K562 (cell line): ENCODE measurements at regions not wholly inside any gene's neighbourhood (a gene's known extent, or its start where the extent isn't known, plus 50 kb on each side); places are given as distances from the start of the nearest gene placed in this dataset.

Source experiments
- ATAC-seq: fragments of 200-7000 bp; cut with Tn5 transposase; 3 replicates; pipeline ENCODE4 v1.9.1; 2020; ENCODE audit warnings: moderate library complexity
- BruUV-seq: library from RNA; stranded (reverse); fragments of 400-500 nt; replicated peaks from 2 replicates; lab custom pipeline; 2021; lab: Mats Ljungman, UMichigan
- CTCF ChIA-PET: fragments of 300-600 bp; formaldehyde crosslinking; extraction: SDS; loops from one replicate; lab custom pipeline; 2021; ENCODE audit warnings: low intra/inter-chr PET ratio; lab: Yijun Ruan, JAX
- POLR2A ChIA-PET: fragments of 300-600, 350-650 bp; sonication (Branson Sonifier 250); formaldehyde crosslinking; extraction: SDS; loops from one replicate; lab custom pipeline; 2021; ENCODE audit warnings: antibody characterized with exemption, inconsistent platforms; lab: Yijun Ruan, JAX
- DNase-seq, 4 experiments: peaks; one replicate each; pipeline versions ENCODE4 v3.0.0 to v3.0.0-alpha.2; 2011 to 2018; ENCODE audit warnings: low spot score in 3 of 4, mixed read lengths in 3 of 4; ENCODE audit errors: extremely low read depth in 1 of 4
- FAIRE-seq: peaks from 2 replicates; lab custom pipeline; 2011; peaks lifted over from hg19 to GRCh38; lab: Jason Lieb, UNC
- H2AFZ ChIP-seq: 2 replicates; pipeline ENCODE4 v1.6.0; 2011; ENCODE audit warnings: low read depth, low read length, control low read depth, inconsistent platforms
- H3K27ac ChIP-seq: fragments of 200-600 bp; 3 replicates; pipeline ENCODE4 v1.8.0; 2011; ENCODE audit warnings: low read depth, mild to moderate bottlenecking, control low read depth, inconsistent platforms, low read length, moderate library complexity, mixed read lengths; ENCODE audit errors: extremely low read depth
- H3K27me3 ChIP-seq, 2 experiments: fragments of 300-600 bp in 1 of 2; 2 replicates in 1 of 2; 3 replicates in 1 of 2; pipeline versions ENCODE4 v1.6.0 to v1.8.0; 2011; ENCODE audit warnings: inconsistent platforms in 2 of 2, low read length in 2 of 2, mild to moderate bottlenecking in 1 of 2, mixed read lengths in 1 of 2, moderate library complexity in 1 of 2; ENCODE audit not compliant: control insufficient read depth in 2 of 2, insufficient read depth in 2 of 2
- H3K36me3 ChIP-seq: fragments of 300-600 bp; 3 replicates; pipeline ENCODE4 v1.8.0; 2011; ENCODE audit warnings: mild to moderate bottlenecking, low read length, inconsistent platforms; ENCODE audit not compliant: control insufficient read depth, insufficient read depth
- H3K4me1 ChIP-seq, 2 experiments: fragments of 200-600 bp in 1 of 2; replicated peaks in 1 of 2; 2 replicates in 1 of 2; 3 replicates in 1 of 2; pipeline versions ENCODE4 v1.5.1 to v1.8.0; 2011; ENCODE audit warnings: inconsistent platforms in 2 of 2, low read length in 2 of 2, mild to moderate bottlenecking in 1 of 2, mixed read lengths in 1 of 2, moderate library complexity in 1 of 2; ENCODE audit not compliant: control insufficient read depth in 2 of 2, insufficient read depth in 2 of 2
- H3K4me2 ChIP-seq: 2 replicates; pipeline ENCODE4 v1.6.1; 2011; ENCODE audit warnings: low read length, control low read depth, inconsistent platforms, mixed read lengths; ENCODE audit not compliant: insufficient read depth
- H3K4me3 ChIP-seq: fragments of 200-600 bp; sonication (generic), shearing (Covaris generic); 2 replicates; pipeline ENCODE4 v1.5.1; 2016; ENCODE audit warnings: control low read depth, inconsistent platforms
- H3K79me2 ChIP-seq: fragments of 200-600 bp; 3 replicates; pipeline ENCODE4 v1.8.0; 2011; ENCODE audit warnings: low read length, inconsistent platforms; ENCODE audit not compliant: control insufficient read depth, insufficient read depth
- H3K9ac ChIP-seq, 2 experiments: 2 replicates each; pipeline versions ENCODE4 v1.6.0 to v1.6.1; 2011; ENCODE audit warnings: low read depth in 2 of 2, low read length in 2 of 2, control low read depth in 1 of 2, inconsistent platforms in 1 of 2, mild to moderate bottlenecking in 1 of 2, mixed read lengths in 1 of 2; ENCODE audit not compliant: insufficient read depth in 1 of 2
- H3K9me1 ChIP-seq: one replicate; pipeline ENCODE4 v1.6.0; 2011; ENCODE audit warnings: inconsistent platforms, mild to moderate bottlenecking, low read length, moderate library complexity; ENCODE audit not compliant: control insufficient read depth, insufficient read depth
- H3K9me3 ChIP-seq: replicated peaks from 2 replicates; pipeline ENCODE4 v1.5.1; 2011; ENCODE audit warnings: low read depth, low read length, inconsistent platforms; ENCODE audit not compliant: control insufficient read depth, insufficient read depth
- H4K20me1 ChIP-seq: replicated peaks from 2 replicates; pipeline ENCODE4 v1.6.1; 2011; ENCODE audit warnings: low read length, inconsistent platforms, mixed read lengths; ENCODE audit not compliant: control insufficient read depth, insufficient read depth
- ATF1 ChIP-seq, 2 experiments: fragments of 450-650 bp in 1 of 2; IDR thresholded peaks; 2 replicates each; pipeline ENCODE4 v1.6.1; 2016; ENCODE audit warnings: missing compliant biosample characterization in 1 of 2, missing genetic modification characterization in 1 of 2
- E2F3 ChIP-seq: fragments of 250-450 bp; sonication (Bioruptor Pico); IDR thresholded peaks from 2 replicates; pipeline ENCODE4 v1.4.0; 2020; ENCODE audit warnings: mild to moderate bottlenecking
- KLF10 ChIP-seq: fragments of 250-450 bp; sonication (Bioruptor Pico); IDR thresholded peaks from 2 replicates; pipeline ENCODE4 v1.6.1; 2021; ENCODE audit warnings: matching md5 sums
- KLF13 ChIP-seq: fragments of 450-650 bp; IDR thresholded peaks from 2 replicates; pipeline ENCODE4 v1.6.1; 2016; ENCODE audit warnings: missing genetic modification characterization, low read depth, mild to moderate bottlenecking, missing compliant biosample characterization, moderate library complexity, borderline replicate concordance
- MAZ ChIP-seq, 2 experiments: fragments of 450-650 bp in 1 of 2; sonication (generic) in 1 of 2; formaldehyde crosslinking; IDR thresholded peaks in 1 of 2; conservative IDR thresholded peaks in 1 of 2; 2 replicates each; pipeline versions ENCODE4 v1.4.0 to v1.5.0; 2020; ENCODE audit warnings: mild to moderate bottlenecking in 1 of 2, missing genetic modification reagents in 1 of 2
- NBN ChIP-seq: fragments of 450-650 bp; IDR thresholded peaks from 2 replicates; pipeline ENCODE4 v1.6.1; 2016; ENCODE audit warnings: low read depth, mild to moderate bottlenecking
- SAP30 ChIP-seq: fragments of 200-600 bp; sonication (generic); IDR thresholded peaks from 2 replicates; pipeline ENCODE4 v1.6.1; 2012; ENCODE audit warnings: borderline replicate concordance, low read depth, mild to moderate bottlenecking, moderate library complexity, low read length, control low read depth, inconsistent platforms; ENCODE audit not compliant: insufficient read depth, poor library complexity, severe bottlenecking
- SMAD4 ChIP-seq: fragments of 250-450 bp; sonication (Bioruptor Pico); conservative IDR thresholded peaks from 2 replicates; pipeline ENCODE4 v1.8.0; 2021; ENCODE audit warnings: inconsistent platforms, mild to moderate bottlenecking, moderate library complexity
- ZFPM2 ChIP-seq: fragments of 250-450 bp; sonication (Bioruptor Pico); IDR thresholded peaks from 2 replicates; pipeline ENCODE4 v1.5.1; 2022; ENCODE audit warnings: mild to moderate bottlenecking
- ZFX ChIP-seq: sonication (generic); formaldehyde crosslinking; IDR thresholded peaks from 2 replicates; pipeline ENCODE4 v1.8.0; 2022; ENCODE audit warnings: mild to moderate bottlenecking, missing genetic modification reagents, moderate library complexity
- ZNF175 ChIP-seq: fragments of 200-800 bp; sonication (Bioruptor generic); IDR thresholded peaks from 2 replicates; pipeline ENCODE4 v1.6.1; 2016; ENCODE audit warnings: low read depth, mild to moderate bottlenecking, missing genetic modification characterization, missing compliant biosample characterization
- ZNF408 ChIP-seq: fragments of 250-450 bp; sonication (Bioruptor Pico); IDR thresholded peaks from 2 replicates; pipeline ENCODE4 v1.4.0; 2020; ENCODE audit warnings: low read depth, mild to moderate bottlenecking, moderate library complexity
- ZNF785 ChIP-seq: fragments of 250-450 bp; sonication (Bioruptor Pico); IDR thresholded peaks from 2 replicates; pipeline ENCODE4 v1.4.0; 2020; ENCODE audit warnings: mild to moderate bottlenecking
- WGBS: fragments of 100-300 bp; shearing (Covaris generic); methylation state at CpG from one replicate; pipeline ENCODE4 v1.1.6; 2016; ENCODE audit warnings: low coverage, mixed read lengths; ENCODE audit not compliant: insufficient coverage; ENCODE audit errors: missing lambda C conversion rate; 5-methylcytosine and 5-hydroxymethylcytosine counted together
- in situ Hi-C: fragments of 300-500 bp; cut with MboI; formaldehyde crosslinking; loops from 4 replicates; pipeline ENCODE4 v1.15.0; 2018; ENCODE audit warnings: inconsistent platforms, mixed read lengths
- intact Hi-C: fragments of 100-400 bp; cut with micrococcal nuclease; formaldehyde crosslinking; loops from 2 replicates; pipeline ENCODE4 v1.14.2; 2022
- TF ChIP-seq, protein P1 (sequence below): fragments of 450-650 bp; IDR thresholded peaks from 2 replicates; pipeline ENCODE4 v1.6.1; 2016
- TF ChIP-seq, protein P2 (sequence below): sonication (generic); formaldehyde crosslinking; IDR thresholded peaks from 2 replicates; pipeline ENCODE4 v1.8.1; 2023; ENCODE audit warnings: mild to moderate bottlenecking, missing genetic modification reagents
- TF ChIP-seq, protein P3 (sequence below), 2 experiments: fragments of 450-650 bp; IDR thresholded peaks; 2 replicates each; pipeline ENCODE4 v1.6.1; 2016

DNA sequence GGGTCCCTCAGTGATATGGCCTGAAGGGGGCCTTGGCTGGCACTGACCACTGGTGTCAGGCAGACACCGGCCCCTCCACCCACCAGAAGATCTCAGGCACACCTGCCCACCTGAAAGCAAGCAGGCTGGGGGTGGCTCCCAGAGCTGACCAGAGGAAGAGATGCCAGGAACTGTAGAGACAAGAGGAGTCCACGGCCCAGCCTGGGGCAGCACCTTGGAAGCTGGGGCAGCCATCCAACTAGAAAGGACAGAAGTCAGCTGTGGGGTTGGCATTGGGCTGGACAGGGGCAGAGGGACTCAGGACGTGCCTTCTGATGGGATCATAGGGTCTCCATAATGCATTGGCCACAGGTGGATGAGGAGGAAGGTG, 144.3 kb downstream of the ZNF248 start (continued):
- no peak for TF ChIP-seq ZNF785
- TF ChIP-seq, protein P1, sequence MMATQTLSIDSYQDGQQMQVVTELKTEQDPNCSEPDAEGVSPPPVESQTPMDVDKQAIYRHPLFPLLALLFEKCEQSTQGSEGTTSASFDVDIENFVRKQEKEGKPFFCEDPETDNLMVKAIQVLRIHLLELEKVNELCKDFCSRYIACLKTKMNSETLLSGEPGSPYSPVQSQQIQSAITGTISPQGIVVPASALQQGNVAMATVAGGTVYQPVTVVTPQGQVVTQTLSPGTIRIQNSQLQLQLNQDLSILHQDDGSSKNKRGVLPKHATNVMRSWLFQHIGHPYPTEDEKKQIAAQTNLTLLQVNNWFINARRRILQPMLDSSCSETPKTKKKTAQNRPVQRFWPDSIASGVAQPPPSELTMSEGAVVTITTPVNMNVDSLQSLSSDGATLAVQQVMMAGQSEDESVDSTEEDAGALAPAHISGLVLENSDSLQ: no peak
- TF ChIP-seq KLF13 (tag): no peak
- TF ChIP-seq SMAD4 (CRISPR knock-in tag): no peak
- no peak for TF ChIP-seq KLF10 (CRISPR knock-in tag)
- no peak for TF ChIP-seq ZNF408 (CRISPR knock-in tag)

DNA sequence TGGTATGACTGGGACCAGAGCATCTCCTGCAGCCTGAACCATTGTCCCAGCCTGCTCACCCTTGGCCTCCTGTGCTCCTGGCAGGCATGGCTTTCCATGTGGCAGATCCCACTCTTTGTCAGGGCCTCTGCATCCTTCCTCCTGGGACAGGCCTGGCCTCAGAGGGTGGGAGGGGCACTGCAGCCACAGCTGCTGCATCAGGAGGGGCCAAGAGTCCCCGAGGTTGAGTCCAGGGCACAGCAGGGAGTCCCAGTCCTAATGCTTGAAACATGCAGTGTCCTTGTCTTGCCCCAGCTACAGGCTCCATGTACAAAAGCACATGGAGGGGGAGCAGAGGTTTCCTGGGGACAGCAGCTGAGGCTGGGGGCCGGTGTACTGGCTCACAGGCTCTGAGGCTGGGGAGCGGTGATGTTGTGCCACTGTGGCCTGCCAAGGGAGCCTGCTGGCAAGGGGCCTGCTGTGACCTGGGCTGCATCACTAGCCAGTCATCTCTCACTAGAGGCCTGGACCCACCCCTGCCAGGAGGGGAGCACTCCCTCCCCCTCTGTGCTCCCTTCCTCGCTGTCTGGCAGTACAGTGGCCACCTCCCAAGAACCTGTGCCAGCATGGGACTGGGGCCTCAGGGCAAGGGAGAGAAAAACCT, 144.8 kb downstream of the ZNF248 start:
- ATAC-seq: no peak
- Histone ChIP-seq H3K79me2 (no peaks in the 10 kb centered on the region), H3K9me3 (no peaks in the 10 kb centered on the region), H3K4me2 (no peak overlapping the region), H3K36me3 (no peaks in the 10 kb centered on the region), H3K27ac (no peak overlapping the region), H3K4me1 (no peaks in the 10 kb centered on the region), H3K9ac (no peak overlapping the region), H3K4me3 (no peak overlapping the region), H2AFZ (no peak overlapping the region), H3K27me3 (no peaks in the 10 kb centered on the region), H4K20me1 (no peaks in the 10 kb centered on the region), H3K9me1 (no peaks in the 10 kb centered on the region)
- no peak for DNase-seq
- POLR2A ChIA-PET: no interaction called here
- WGBS: 10% methylated on average over 3 of the region's 4 CpGs
- intact Hi-C loops (no loop called here), in situ Hi-C loops (no loop called here)
- no TSS peak for BruUV-seq
- no peak for FAIRE-seq
- CTCF ChIA-PET: no interaction called here
- TF ChIP-seq ZFPM2 (CRISPR knock-in tag): no peak
- TF ChIP-seq ZFX: no peak
- no peak for TF ChIP-seq NBN
- TF ChIP-seq, protein P2, sequence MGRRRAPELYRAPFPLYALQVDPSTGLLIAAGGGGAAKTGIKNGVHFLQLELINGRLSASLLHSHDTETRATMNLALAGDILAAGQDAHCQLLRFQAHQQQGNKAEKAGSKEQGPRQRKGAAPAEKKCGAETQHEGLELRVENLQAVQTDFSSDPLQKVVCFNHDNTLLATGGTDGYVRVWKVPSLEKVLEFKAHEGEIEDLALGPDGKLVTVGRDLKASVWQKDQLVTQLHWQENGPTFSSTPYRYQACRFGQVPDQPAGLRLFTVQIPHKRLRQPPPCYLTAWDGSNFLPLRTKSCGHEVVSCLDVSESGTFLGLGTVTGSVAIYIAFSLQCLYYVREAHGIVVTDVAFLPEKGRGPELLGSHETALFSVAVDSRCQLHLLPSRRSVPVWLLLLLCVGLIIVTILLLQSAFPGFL (CRISPR knock-in tag): no peak
- TF ChIP-seq MAZ (CRISPR knock-in tag; conservative IDR thresholded peaks at IDR 0.05 in 1 of 2, IDR thresholded peaks at IDR 0.05 in 1 of 2): no peak
- TF ChIP-seq ATF1 (CRISPR knock-in tag; IDR thresholded peaks at IDR 0.05): no peak
- TF ChIP-seq ATF1 (tag; IDR thresholded peaks at IDR 0.05): no peak
- no peak for TF ChIP-seq SAP30
- TF ChIP-seq E2F3: no peak
- no peak for TF ChIP-seq ZNF175 (CRISPR knock-in tag)
- TF ChIP-seq, protein P3, sequence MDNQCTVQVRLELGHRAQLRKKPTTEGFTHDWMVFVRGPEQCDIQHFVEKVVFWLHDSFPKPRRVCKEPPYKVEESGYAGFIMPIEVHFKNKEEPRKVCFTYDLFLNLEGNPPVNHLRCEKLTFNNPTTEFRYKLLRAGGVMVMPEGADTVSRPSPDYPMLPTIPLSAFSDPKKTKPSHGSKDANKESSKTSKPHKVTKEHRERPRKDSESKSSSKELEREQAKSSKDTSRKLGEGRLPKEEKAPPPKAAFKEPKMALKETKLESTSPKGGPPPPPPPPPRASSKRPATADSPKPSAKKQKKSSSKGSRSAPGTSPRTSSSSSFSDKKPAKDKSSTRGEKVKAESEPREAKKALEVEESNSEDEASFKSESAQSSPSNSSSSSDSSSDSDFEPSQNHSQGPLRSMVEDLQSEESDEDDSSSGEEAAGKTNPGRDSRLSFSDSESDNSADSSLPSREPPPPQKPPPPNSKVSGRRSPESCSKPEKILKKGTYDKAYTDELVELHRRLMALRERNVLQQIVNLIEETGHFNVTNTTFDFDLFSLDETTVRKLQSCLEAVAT (IDR thresholded peaks at IDR 0.05): no peak
